MCF 10A (cell line): ENCODE measurements at regions not wholly inside any gene's neighbourhood (a gene's known extent, or its start where the extent isn't known, plus 50 kb on each side); places are given as distances from the start of the nearest gene placed in this dataset.
A peak's percentile ranks its signal among the peaks of the same experiment; 100 is the strongest.

ENCODE experiments used
- BruUV-seq: library from RNA; stranded (reverse); fragments of 400-500 nt; replicated peaks from 2 replicates; lab custom pipeline; 2021; lab: Mats Ljungman, UMichigan
- CTCF ChIA-PET: fragments of 300-600 bp; sonication (Branson Sonifier 250); formaldehyde crosslinking; extraction: SDS; loops from one replicate; lab custom pipeline; 2021; ENCODE audit warnings: antibody characterized with exemption, inconsistent platforms; lab: Yijun Ruan, JAX
- POLR2A ChIA-PET: fragments of 300-600, 350-650 bp; sonication (Branson Sonifier 250); formaldehyde crosslinking; extraction: SDS; loops from one replicate; lab custom pipeline; 2020; ENCODE audit warnings: antibody characterized with exemption, inconsistent platforms; lab: Yijun Ruan, JAX
- DNase-seq: peaks from one replicate; pipeline ENCODE4 v3.0.0-alpha.2; 2018; ENCODE audit not compliant: unreplicated experiment
- H3K27ac Mint-ChIP-seq: one replicate; pipeline ENCODE4 v1.8.0; 2022; ENCODE audit warnings: mild to moderate bottlenecking, low read depth, mixed read lengths; ENCODE audit not compliant: unreplicated experiment
- H3K27me3 Mint-ChIP-seq: one replicate; pipeline ENCODE4 v1.8.0; 2022; ENCODE audit warnings: mixed read lengths; ENCODE audit not compliant: insufficient read depth, unreplicated experiment
- H3K36me3 Mint-ChIP-seq: one replicate; pipeline ENCODE4 v1.8.0; 2022; ENCODE audit warnings: mild to moderate bottlenecking, moderate library complexity, mixed read lengths; ENCODE audit not compliant: insufficient read depth, unreplicated experiment
- H3K4me1 Mint-ChIP-seq: one replicate; pipeline ENCODE4 v1.8.0; 2022; ENCODE audit warnings: mixed read lengths; ENCODE audit not compliant: insufficient read depth, unreplicated experiment
- H3K4me3 Mint-ChIP-seq: one replicate; pipeline ENCODE4 v1.8.0; 2022; ENCODE audit warnings: mild to moderate bottlenecking, moderate library complexity, mixed read lengths; ENCODE audit not compliant: unreplicated experiment
- H3K9me3 Mint-ChIP-seq: one replicate; pipeline ENCODE4 v1.8.0; 2022; ENCODE audit warnings: mixed read lengths; ENCODE audit not compliant: unreplicated experiment
- intact Hi-C: fragments of 100-400 bp; cut with micrococcal nuclease; formaldehyde crosslinking; loops from 2 replicates; pipeline ENCODE4 v1.14.1; 2022
- TF ChIP-seq, protein P1 (sequence below): fragments of 200-600 bp; IDR thresholded peaks from one replicate; pipeline ENCODE4 v1.8.0; 2022; ENCODE audit warnings: antibody characterized with exemption, mild to moderate bottlenecking; ENCODE audit not compliant: unreplicated experiment

DNA sequence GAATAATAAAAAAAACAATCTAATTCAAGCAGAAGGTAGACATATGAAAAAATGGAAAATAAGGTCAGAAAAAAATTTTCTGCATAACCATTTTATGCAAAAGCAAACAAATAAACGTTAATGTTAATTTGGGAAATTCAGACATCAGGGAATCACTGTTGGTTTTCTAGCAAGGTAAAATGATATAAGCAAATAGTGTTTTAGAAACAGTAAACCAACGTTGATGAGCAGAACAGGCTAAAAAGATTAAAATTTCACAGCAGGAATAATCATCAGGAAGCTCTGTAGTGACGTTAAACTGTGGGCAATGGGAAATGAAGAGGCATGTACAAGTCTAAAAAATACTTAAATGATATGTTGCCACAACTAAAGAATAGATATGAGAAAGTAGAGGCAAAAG lies 54.5 kb upstream of the HMGCLL1 start:
- TF ChIP-seq, protein P1, sequence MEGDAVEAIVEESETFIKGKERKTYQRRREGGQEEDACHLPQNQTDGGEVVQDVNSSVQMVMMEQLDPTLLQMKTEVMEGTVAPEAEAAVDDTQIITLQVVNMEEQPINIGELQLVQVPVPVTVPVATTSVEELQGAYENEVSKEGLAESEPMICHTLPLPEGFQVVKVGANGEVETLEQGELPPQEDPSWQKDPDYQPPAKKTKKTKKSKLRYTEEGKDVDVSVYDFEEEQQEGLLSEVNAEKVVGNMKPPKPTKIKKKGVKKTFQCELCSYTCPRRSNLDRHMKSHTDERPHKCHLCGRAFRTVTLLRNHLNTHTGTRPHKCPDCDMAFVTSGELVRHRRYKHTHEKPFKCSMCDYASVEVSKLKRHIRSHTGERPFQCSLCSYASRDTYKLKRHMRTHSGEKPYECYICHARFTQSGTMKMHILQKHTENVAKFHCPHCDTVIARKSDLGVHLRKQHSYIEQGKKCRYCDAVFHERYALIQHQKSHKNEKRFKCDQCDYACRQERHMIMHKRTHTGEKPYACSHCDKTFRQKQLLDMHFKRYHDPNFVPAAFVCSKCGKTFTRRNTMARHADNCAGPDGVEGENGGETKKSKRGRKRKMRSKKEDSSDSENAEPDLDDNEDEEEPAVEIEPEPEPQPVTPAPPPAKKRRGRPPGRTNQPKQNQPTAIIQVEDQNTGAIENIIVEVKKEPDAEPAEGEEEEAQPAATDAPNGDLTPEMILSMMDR, result no peak
- CTCF ChIA-PET, result interaction anchor here (0.5 kb wide), 1 partner anchor 201 kb away, joined by 3 read pairs; no protein-coding TSS in a partner anchor
- intact Hi-C loops, result loop anchor here (10.0 kb wide), 1 partner anchor 121 kb away; no protein-coding TSS in a partner anchor
- POLR2A ChIA-PET, result interaction anchor here (0.6 kb wide), 1 partner anchor 192 kb away, joined by 3 read pairs; no protein-coding TSS in a partner anchor
- H3K27ac Mint-ChIP-seq, result no peak overlapping the region
- H3K4me3 Mint-ChIP-seq, result no peak overlapping the region
- no peaks in the 10 kb centered on the region for H3K36me3 Mint-ChIP-seq
- DNase-seq, result no peak
- no peaks in the 10 kb centered on the region for H3K27me3 Mint-ChIP-seq
- H3K9me3 Mint-ChIP-seq, result no peaks in the 10 kb centered on the region
- no TSS peak for BruUV-seq
- peaks cover 20% of the 10 kb centered on the region for H3K4me1 Mint-ChIP-seq

DNA sequence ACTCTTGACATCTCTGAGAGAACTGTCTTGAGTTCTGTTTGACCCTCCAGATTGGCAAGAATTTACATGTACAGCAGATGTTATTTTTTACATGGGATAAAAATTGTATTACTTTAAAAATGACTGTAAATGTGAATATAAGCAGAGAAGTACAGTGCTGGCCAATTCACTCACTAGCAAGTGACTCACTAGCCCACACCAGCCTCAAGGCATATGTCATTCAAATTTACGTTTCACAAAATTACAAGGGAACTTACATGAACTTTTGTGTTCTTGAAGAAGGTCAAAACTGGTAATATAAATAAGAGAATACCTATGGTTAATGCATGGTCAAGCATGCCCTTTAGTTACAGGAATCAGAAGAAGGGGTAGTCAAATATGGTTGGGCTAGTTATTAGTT lies 54.0 kb upstream of the HMGCLL1 start:
- ChIA-PET POLR2A (interaction anchor here (0.6 kb wide), 1 partner anchor 193 kb away, joined by 3 read pairs; no protein-coding TSS in a partner anchor), CTCF (interaction anchor here (1.5 kb wide), 1 partner anchor 16 kb away, joined by 4 read pairs; no protein-coding TSS in a partner anchor)
- Mint-ChIP-seq H3K36me3 (no peaks in the 10 kb centered on the region), H3K9me3 (no peaks in the 10 kb centered on the region), H3K4me3 (no peak overlapping the region), H3K4me1 (peaks cover 20% of the 10 kb centered on the region), H3K27me3 (no peaks in the 10 kb centered on the region), H3K27ac (no peak overlapping the region)
- BruUV-seq, result no TSS peak
- DNase-seq, result peak; percentile 60
- intact Hi-C loops, result loop anchor here (10.0 kb wide), 1 partner anchor 122 kb away; no protein-coding TSS in a partner anchor
- TF ChIP-seq, protein P1, result no peak
